ENCODE measurements at regions not wholly inside any gene's neighbourhood (a gene's known extent, or its start where the extent isn't known, plus 50 kb on each side); places are given as distances from the start of the nearest gene placed in this dataset.
A peak's percentile ranks its signal among the peaks of the same experiment; 100 is the strongest.

- DNase-seq: no peak
Measured at GRCh38 chr11:36818410-36818809, 220.4 kb upstream of the RAG2 start.

- no peak for DNase-seq
Measured at GRCh38 chr11:36817336-36817965, 219.4 kb upstream of the RAG2 start.

- DNase-seq: no peak
Measured at GRCh38 chr11:36809303-36809702, 211.3 kb upstream of the RAG2 start.

GRCh38 chr11:36807871-36808270, 209.8 kb upstream of the RAG2 start:
- DNase-seq: no peak

GRCh38 chr11:36803084-36803483, 205.0 kb upstream of the RAG2 start:
- DNase-seq: no peak

- DNase-seq: no peak
Measured at GRCh38 chr11:36792996-36793914, 195.2 kb upstream of the RAG2 start.

GRCh38 chr11:36791957-36792356, 193.9 kb upstream of the RAG2 start:
- DNase-seq: no peak

GRCh38 chr11:36790526-36790925, 192.5 kb upstream of the RAG2 start:
- DNase-seq: no peak

GRCh38 chr11:36783808-36784207, 185.8 kb upstream of the RAG2 start:
- no peak for DNase-seq

GRCh38 chr11:36779791-36780190, 181.8 kb upstream of the RAG2 start:
- DNase-seq: no peak

GRCh38 chr11:36777311-36777710, 179.3 kb upstream of the RAG2 start:
- DNase-seq: no peak

- no peak for DNase-seq
Measured at GRCh38 chr11:36775756-36776155, 177.7 kb upstream of the RAG2 start.

- DNase-seq: no peak
Measured at GRCh38 chr11:36775130-36775529, 177.1 kb upstream of the RAG2 start.

- no peak for DNase-seq
Measured at GRCh38 chr11:36774603-36775002, 176.6 kb upstream of the RAG2 start.

GRCh38 chr11:36763187-36763586, 165.2 kb upstream of the RAG2 start:
- DNase-seq: no peak

GRCh38 chr11:36757075-36757474, 159.0 kb upstream of the RAG2 start:
- no peak for DNase-seq

GRCh38 chr11:36753960-36754359, 155.9 kb upstream of the RAG2 start:
- no peak for DNase-seq

GRCh38 chr11:36751996-36752395, 154.0 kb upstream of the RAG2 start:
- no peak for DNase-seq

GRCh38 chr11:36751335-36751781, 153.3 kb upstream of the RAG2 start:
- DNase-seq: no peak

GRCh38 chr11:36750349-36750748, 152.3 kb upstream of the RAG2 start:
- DNase-seq: no peak

- DNase-seq: no peak
Measured at GRCh38 chr11:36748836-36749235, 150.8 kb upstream of the RAG2 start.

GRCh38 chr11:36746886-36747710, 149.1 kb upstream of the RAG2 start:
- peak; percentile 72 for DNase-seq
